ENCODE measurements at regions not wholly inside any gene's neighbourhood (a gene's known extent, or its start where the extent isn't known, plus 50 kb on each side); places are given as distances from the start of the nearest gene placed in this dataset.

GRCh38 chr12:88925454-88925853 is 345.2 kb upstream of the KITLG start:
- Histone ChIP-seq H3K9me3 (ENCODE audit: low read length) (no peaks in the 10 kb centered on the region), H3K79me2 (ENCODE audit: low read length) (no peaks in the 10 kb centered on the region), H3K36me3 (ENCODE audit: low read depth, low read length) (no peaks in the 10 kb centered on the region), H4K20me1 (ENCODE audit: low read length) (no peaks in the 10 kb centered on the region), H3K27me3 (ENCODE audit: low read length) (no peaks in the 10 kb centered on the region), H3K4me1 (ENCODE audit: insufficient read depth, low read length) (peaks cover 45% of the 10 kb centered on the region), H3K9me2 (replicated peaks; ENCODE audit: low read length) (no peaks in the 10 kb centered on the region), H3F3A (ENCODE audit: low read length, unreplicated experiment) (peaks cover 7% of the 10 kb centered on the region), H2AFZ (ENCODE audit: low read length) (no peak overlapping the region), H3K27ac (ENCODE audit: low read length) (peak overlapping the region; percentile 91), H3K9ac (ENCODE audit: low read length) (peak overlapping the region; percentile 42), H3K4me2 (ENCODE audit: low read length) (peak overlapping the region; percentile 65), H3K4me3 (ENCODE audit: low read length) (peak overlapping the region; percentile 2; the same call in 1 of the 2 replicates)
- ChIA-PET CTCF (no interaction called here), POLR2A (ENCODE audit: unreplicated experiment) (interaction anchor here (0.5 kb wide), 1 partner anchor 15 kb away, joined by 7 read pairs; no protein-coding TSS in a partner anchor)
- intact Hi-C loops (cut with micrococcal nuclease): loop anchor here (10.0 kb wide), 2 partner anchors 271 to 351 kb away; no protein-coding TSS in a partner anchor
- peak; percentile 29 for DNase-seq
- ATAC-seq: no peak; the same call in 1 of the 2 replicates
- TF ChIP-seq CTCF (conservative IDR thresholded peaks at IDR 0.05; ENCODE audit: low read depth, low read length) (no peak), EZH2 (IDR thresholded peaks at IDR 0.05; ENCODE audit: low read length, unreplicated experiment) (no peak), EZH2phosphoT487 (IDR thresholded peaks at IDR 0.05; ENCODE audit: borderline replicate concordance, low read length) (no peak)
- TSS peak; percentile 99 for BruUV-seq (replicated peaks)

GRCh38 chr12:88924162-88924561 is 343.9 kb upstream of the KITLG start:
- ChIA-PET CTCF (no interaction called here), POLR2A (ENCODE audit: unreplicated experiment) (no interaction called here)
- H3K27ac ChIP-seq (ENCODE audit: low read length): peak overlapping the region; percentile 91

More at GRCh38 chr12:88924162-88924561, 343.9 kb upstream of the KITLG start:
- Histone ChIP-seq H3K27me3 (ENCODE audit: low read length) (no peaks in the 10 kb centered on the region), H2AFZ (ENCODE audit: low read length) (peak overlapping the region; percentile 58), H3K4me3 (ENCODE audit: low read length) (no peak overlapping the region), H3K4me2 (ENCODE audit: low read length) (peak overlapping the region; percentile 20), H3K9me3 (ENCODE audit: low read length) (no peaks in the 10 kb centered on the region), H3K36me3 (ENCODE audit: low read depth, low read length) (no peaks in the 10 kb centered on the region), H3K79me2 (ENCODE audit: low read length) (no peaks in the 10 kb centered on the region), H3F3A (ENCODE audit: low read length, unreplicated experiment) (peaks cover 7% of the 10 kb centered on the region), H3K4me1 (ENCODE audit: insufficient read depth, low read length) (peaks cover 45% of the 10 kb centered on the region), H3K9me2 (replicated peaks; ENCODE audit: low read length) (no peaks in the 10 kb centered on the region), H4K20me1 (ENCODE audit: low read length) (no peaks in the 10 kb centered on the region), H3K9ac (ENCODE audit: low read length) (no peak overlapping the region)
- no TSS peak for BruUV-seq (replicated peaks)
- peak; percentile 68 for DNase-seq
- intact Hi-C loops (cut with micrococcal nuclease): loop anchor here (10.0 kb wide), 2 partner anchors 269 to 349 kb away; no protein-coding TSS in a partner anchor
- TF ChIP-seq EZH2 (IDR thresholded peaks at IDR 0.05; ENCODE audit: low read length, unreplicated experiment) (no peak), CTCF (conservative IDR thresholded peaks at IDR 0.05; ENCODE audit: low read depth, low read length) (no peak), EZH2phosphoT487 (IDR thresholded peaks at IDR 0.05; ENCODE audit: borderline replicate concordance, low read length) (no peak)
- ATAC-seq: no peak
